Endothelial cell (in vitro differentiated cells): ENCODE measurements at regions not wholly inside any gene's neighbourhood (a gene's known extent, or its start where the extent isn't known, plus 50 kb on each side); places are given as distances from the start of the nearest gene placed in this dataset.

ENCODE experiments used
- DNase-seq: peaks from one replicate; pipeline ENCODE4 v3.0.0; 2021; ENCODE audit warnings: low spot score
- H3K27ac Mint-ChIP-seq: one replicate; pipeline ENCODE4 v1.8.0; 2021; ENCODE audit warnings: mixed read lengths, inconsistent platforms; ENCODE audit not compliant: unreplicated experiment
- H3K27me3 Mint-ChIP-seq: one replicate; pipeline ENCODE4 v1.8.0; 2021; ENCODE audit warnings: mild to moderate bottlenecking, moderate library complexity, mixed read lengths, inconsistent platforms; ENCODE audit not compliant: unreplicated experiment
- H3K36me3 Mint-ChIP-seq: one replicate; pipeline ENCODE4 v1.8.0; 2021; ENCODE audit warnings: mild to moderate bottlenecking, low read depth, mixed read lengths, inconsistent platforms; ENCODE audit not compliant: unreplicated experiment
- H3K4me1 Mint-ChIP-seq: one replicate; pipeline ENCODE4 v1.8.0; 2021; ENCODE audit warnings: mild to moderate bottlenecking, mixed read lengths, inconsistent platforms; ENCODE audit not compliant: unreplicated experiment
- H3K4me3 Mint-ChIP-seq: one replicate; pipeline ENCODE4 v1.8.0; 2021; ENCODE audit warnings: mild to moderate bottlenecking, mixed read lengths, inconsistent platforms; ENCODE audit not compliant: unreplicated experiment
- H3K9me3 Mint-ChIP-seq: one replicate; pipeline ENCODE4 v1.8.0; 2021; ENCODE audit warnings: mixed read lengths, inconsistent platforms; ENCODE audit not compliant: unreplicated experiment
- TF ChIP-seq, protein P1 (sequence below): fragments of 200-600 bp; sonication (generic); IDR thresholded peaks from one replicate; pipeline ENCODE4 v1.5.0; 2021; ENCODE audit warnings: antibody characterized with exemption; ENCODE audit not compliant: unreplicated experiment

DNA sequence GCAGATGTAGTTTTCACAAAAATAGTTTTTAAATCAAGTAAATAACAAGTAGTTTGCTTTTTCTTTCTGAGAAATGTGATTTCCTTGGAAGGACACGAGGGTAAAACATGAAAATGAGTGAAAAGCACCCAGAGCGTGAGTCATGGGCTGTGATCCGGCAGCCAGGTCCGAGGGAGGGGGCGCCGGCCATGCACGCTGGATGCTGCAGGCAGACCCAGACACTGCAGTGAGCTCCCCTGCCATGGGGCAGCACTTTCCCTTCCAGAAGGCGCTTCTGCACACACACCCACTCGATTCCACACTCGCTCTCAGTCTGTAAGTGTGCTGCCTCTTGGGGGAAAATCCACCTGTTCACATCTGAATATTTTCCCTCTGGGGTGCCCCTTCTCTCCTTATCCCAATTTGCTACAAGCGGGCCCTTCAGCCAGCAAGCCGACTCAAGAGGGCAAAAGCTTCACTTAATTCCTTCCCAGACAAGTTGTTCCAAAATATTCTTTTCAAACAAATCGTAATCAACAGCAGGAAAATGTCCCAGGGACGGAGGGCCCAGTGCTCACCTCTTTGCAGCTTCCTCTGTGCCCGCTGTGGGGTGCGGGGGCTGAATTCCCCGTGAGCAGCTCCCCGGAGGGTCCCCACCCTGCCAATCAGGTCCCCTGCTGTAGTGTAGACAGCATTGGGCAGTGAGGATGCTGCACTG is 87.0 kb upstream of the ID2 start:
- Mint-ChIP-seq H3K27me3 (peaks cover 10% of the 10 kb centered on the region), H3K4me3 (no peak overlapping the region), H3K27ac (no peak overlapping the region), H3K36me3 (no peaks in the 10 kb centered on the region), H3K9me3 (no peaks in the 10 kb centered on the region), H3K4me1 (no peaks in the 10 kb centered on the region)
- DNase-seq = no peak
- TF ChIP-seq, protein P1, sequence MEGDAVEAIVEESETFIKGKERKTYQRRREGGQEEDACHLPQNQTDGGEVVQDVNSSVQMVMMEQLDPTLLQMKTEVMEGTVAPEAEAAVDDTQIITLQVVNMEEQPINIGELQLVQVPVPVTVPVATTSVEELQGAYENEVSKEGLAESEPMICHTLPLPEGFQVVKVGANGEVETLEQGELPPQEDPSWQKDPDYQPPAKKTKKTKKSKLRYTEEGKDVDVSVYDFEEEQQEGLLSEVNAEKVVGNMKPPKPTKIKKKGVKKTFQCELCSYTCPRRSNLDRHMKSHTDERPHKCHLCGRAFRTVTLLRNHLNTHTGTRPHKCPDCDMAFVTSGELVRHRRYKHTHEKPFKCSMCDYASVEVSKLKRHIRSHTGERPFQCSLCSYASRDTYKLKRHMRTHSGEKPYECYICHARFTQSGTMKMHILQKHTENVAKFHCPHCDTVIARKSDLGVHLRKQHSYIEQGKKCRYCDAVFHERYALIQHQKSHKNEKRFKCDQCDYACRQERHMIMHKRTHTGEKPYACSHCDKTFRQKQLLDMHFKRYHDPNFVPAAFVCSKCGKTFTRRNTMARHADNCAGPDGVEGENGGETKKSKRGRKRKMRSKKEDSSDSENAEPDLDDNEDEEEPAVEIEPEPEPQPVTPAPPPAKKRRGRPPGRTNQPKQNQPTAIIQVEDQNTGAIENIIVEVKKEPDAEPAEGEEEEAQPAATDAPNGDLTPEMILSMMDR = no peak

DNA sequence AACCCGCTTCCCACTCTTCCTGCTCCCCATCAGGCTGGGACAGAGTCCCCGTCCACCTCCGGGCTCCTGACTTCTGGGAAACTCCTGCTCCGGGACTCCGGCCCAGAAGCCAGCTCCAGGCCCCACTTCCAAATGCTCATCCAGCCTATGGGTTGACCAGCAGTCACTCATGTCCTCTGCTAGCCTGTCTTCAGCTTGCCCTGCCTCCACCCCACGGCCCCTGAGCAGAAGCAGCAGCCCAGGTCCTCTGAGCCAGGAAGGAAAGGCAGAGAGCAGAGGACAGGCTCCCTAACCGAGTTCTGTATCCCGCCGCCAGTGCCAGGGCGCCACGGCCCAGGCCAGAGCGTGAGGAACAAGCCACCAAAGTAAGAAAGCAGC is 86.4 kb upstream of the ID2 start:
- H3K4me1 Mint-ChIP-seq = no peaks in the 10 kb centered on the region
- H3K9me3 Mint-ChIP-seq = no peaks in the 10 kb centered on the region
- DNase-seq = no peak
- TF ChIP-seq, protein P1 = no peak
- peaks cover 10% of the 10 kb centered on the region for H3K27me3 Mint-ChIP-seq
- no peaks in the 10 kb centered on the region for H3K36me3 Mint-ChIP-seq
- H3K4me3 Mint-ChIP-seq = no peak overlapping the region
- H3K27ac Mint-ChIP-seq = no peak overlapping the region

DNA sequence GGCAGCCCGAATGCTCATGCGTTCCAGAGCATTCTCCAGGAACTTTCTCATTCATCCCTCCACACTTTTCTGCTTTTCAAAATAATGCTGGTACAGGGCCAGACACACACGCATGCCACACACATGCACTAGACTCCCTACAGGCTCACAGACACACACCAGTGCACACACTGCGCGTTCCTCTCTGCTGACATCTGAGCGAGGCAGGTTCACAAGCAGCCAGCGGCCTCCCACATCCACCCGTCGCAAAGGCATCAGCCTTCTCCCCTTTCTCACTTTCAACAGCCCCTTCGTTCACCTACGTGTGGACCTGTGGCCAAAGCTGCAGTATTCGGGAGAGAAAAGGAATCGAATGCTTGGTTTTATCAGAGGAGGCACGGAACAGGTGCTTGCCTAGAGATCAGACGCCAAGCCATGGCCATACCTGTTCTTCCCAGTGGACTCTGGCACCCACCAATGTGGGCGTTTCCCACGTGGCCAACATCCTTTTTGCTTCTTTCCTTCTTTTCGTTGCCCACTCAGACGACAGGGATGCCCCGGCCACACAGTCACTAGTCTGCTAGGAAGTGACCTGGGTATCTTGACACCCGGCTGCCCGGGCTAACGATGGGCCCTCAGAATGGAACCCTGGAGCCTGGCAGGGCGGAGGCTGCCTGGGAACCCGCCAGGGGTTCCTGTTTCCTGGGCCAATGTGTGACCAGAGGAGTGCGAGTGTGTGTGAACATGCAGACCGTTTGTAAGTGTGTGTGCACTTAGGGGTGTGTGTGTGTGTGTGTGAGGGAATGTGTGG is 85.8 kb upstream of the ID2 start:
- peaks cover 10% of the 10 kb centered on the region for H3K27me3 Mint-ChIP-seq
- no peak for DNase-seq
- no peaks in the 10 kb centered on the region for H3K4me1 Mint-ChIP-seq
- no peaks in the 10 kb centered on the region for H3K36me3 Mint-ChIP-seq
- TF ChIP-seq, protein P1 = no peak
- no peak overlapping the region for H3K27ac Mint-ChIP-seq
- no peak overlapping the region for H3K4me3 Mint-ChIP-seq
- H3K9me3 Mint-ChIP-seq = no peaks in the 10 kb centered on the region

DNA sequence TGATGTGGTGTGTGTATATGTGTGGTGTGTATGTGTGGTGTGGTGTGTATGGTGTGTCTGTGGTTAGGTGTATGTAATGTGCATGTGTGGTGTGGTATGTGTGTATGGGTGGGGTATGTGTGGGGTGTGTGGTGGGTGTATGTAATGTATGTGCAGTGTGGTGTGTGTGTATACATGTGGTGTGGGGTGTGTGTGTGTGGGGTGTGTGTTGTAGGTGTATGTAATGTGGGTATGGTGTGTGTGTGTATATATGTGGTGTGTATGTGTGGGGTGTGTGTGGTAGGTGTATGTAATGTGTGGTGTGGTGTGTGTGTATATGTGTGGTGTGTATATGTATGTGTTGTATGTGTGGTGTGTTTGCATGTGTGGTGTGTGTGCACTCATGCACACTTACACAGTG is 84.8 kb upstream of the ID2 start:
- TF ChIP-seq, protein P1 = no peak
- H3K4me1 Mint-ChIP-seq = no peaks in the 10 kb centered on the region
- peaks cover 9% of the 10 kb centered on the region for H3K27me3 Mint-ChIP-seq
- DNase-seq = no peak
- H3K36me3 Mint-ChIP-seq = no peaks in the 10 kb centered on the region
- no peak overlapping the region for H3K27ac Mint-ChIP-seq
- H3K9me3 Mint-ChIP-seq = no peaks in the 10 kb centered on the region
- H3K4me3 Mint-ChIP-seq = no peak overlapping the region
